Left ventricle myocardium inferior (tissue), 1 donor: ENCODE measurements at regions not wholly inside any gene's neighbourhood (a gene's known extent, or its start where the extent isn't known, plus 50 kb on each side); places are given as distances from the start of the nearest gene placed in this dataset.

Experiments
- DNase-seq: peaks from one replicate; pipeline ENCODE4 v3.0.0-alpha.2; 2020
- H3K27ac ChIP-seq: fragments of 200-600 bp; replicated peaks from 2 replicates; pipeline ENCODE4 v1.8.0; 2021
- H3K27me3 ChIP-seq: fragments of 200-600 bp; 2 replicates; pipeline ENCODE4 v1.8.0; 2021; ENCODE audit warnings: low read depth
- H3K36me3 ChIP-seq: fragments of 200-600 bp; 2 replicates; pipeline ENCODE4 v1.8.0; 2021
- H3K4me1 ChIP-seq: fragments of 200-600 bp; 2 replicates; pipeline ENCODE4 v1.8.0; 2021
- H3K4me3 ChIP-seq: fragments of 200-600 bp; 2 replicates; pipeline ENCODE4 v1.8.0; 2021; ENCODE audit warnings: mild to moderate bottlenecking, moderate library complexity
- H3K9me3 ChIP-seq: fragments of 200-600 bp; replicated peaks from 2 replicates; pipeline ENCODE4 v1.8.0; 2021
- intact Hi-C: fragments of 100-400 bp; cut with micrococcal nuclease; formaldehyde crosslinking; loops from one replicate; pipeline ENCODE4 v1.11.0; 2022
- TF ChIP-seq, protein P1 (sequence below): fragments of 200-600 bp; IDR thresholded peaks from 2 replicates; pipeline ENCODE4 v1.8.0; 2021; ENCODE audit warnings: antibody characterized with exemption, mild to moderate bottlenecking, borderline replicate concordance
- donor health status: DM: no; HTN: yes; CAD: no; lungs with severe emphysema.

DNA sequence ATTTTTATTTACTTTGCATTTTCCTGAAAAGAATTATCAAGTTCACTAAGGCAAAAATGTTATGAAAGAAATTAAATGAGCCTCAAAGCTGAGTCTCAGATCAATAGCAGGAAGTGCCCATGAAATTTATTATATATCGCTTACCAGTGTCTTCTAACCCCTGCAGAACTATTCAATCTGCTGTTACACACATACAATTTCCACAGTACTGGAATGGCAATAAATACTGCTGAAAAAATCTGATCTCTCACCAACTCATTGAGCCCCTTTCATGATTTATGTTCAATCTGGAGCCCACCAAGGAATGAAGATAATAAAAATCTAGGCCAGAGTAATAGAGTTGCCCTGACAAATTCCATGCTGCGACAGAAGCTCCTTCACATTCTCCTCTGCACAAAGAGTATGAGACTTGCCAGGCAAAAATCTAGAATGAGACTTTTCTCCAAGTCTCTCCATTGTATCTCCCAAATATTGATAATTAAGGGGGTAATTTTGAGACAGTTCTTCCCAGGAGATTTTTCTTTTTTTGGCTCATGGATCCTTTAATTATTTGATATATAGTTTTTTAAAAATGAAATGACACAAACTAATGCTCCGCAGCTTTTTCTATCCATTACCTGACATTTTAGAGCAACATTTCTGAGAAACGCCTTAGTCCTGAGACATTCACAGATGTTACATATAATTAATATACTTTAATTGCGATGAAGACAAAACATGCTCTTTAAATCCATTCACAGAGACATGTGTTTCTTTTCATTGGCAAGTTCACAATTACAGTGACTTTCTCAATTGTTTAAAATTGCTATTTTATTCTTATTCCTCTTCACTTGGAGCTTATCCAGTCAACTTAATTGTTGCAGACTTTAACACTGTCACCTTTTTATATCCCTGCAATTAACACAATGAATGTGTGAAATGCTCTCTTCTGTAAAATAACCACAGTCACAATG is 1020.4 kb downstream of the CBLN2 start:
- intact Hi-C loops, result no loop called here
- H3K4me1 ChIP-seq, result no peaks in the 10 kb centered on the region
- no peak for DNase-seq
- H3K27me3 ChIP-seq, result no peaks in the 10 kb centered on the region
- TF ChIP-seq, protein P1, sequence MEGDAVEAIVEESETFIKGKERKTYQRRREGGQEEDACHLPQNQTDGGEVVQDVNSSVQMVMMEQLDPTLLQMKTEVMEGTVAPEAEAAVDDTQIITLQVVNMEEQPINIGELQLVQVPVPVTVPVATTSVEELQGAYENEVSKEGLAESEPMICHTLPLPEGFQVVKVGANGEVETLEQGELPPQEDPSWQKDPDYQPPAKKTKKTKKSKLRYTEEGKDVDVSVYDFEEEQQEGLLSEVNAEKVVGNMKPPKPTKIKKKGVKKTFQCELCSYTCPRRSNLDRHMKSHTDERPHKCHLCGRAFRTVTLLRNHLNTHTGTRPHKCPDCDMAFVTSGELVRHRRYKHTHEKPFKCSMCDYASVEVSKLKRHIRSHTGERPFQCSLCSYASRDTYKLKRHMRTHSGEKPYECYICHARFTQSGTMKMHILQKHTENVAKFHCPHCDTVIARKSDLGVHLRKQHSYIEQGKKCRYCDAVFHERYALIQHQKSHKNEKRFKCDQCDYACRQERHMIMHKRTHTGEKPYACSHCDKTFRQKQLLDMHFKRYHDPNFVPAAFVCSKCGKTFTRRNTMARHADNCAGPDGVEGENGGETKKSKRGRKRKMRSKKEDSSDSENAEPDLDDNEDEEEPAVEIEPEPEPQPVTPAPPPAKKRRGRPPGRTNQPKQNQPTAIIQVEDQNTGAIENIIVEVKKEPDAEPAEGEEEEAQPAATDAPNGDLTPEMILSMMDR, result no peak
- H3K36me3 ChIP-seq, result no peaks in the 10 kb centered on the region
- H3K4me3 ChIP-seq, result no peak overlapping the region
- no peak overlapping the region for H3K27ac ChIP-seq
- peaks cover 6% of the 10 kb centered on the region for H3K9me3 ChIP-seq

DNA sequence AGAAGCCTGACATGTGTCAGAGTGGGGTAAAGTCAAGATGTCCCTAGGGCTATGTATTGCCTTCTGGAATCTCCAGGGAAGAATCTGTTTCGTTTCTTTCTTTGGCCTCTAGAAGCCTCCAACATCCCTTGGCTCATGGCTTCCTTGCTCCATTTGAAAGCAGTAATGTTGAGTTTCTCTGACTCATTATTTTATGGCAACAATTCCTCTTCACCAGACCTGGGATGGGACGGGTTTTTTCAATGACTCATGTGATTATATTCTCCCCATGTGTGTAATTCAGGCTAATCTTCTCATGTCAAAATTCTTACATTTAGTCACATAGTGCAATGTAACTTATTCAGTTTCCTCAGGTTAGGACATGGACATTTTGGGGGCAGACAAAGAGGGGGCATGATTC is 1038.6 kb downstream of the CBLN2 start:
- Histone ChIP-seq H3K27ac (no peak overlapping the region), H3K4me3 (no peak overlapping the region), H3K36me3 (no peaks in the 10 kb centered on the region), H3K4me1 (no peaks in the 10 kb centered on the region), H3K9me3 (peaks cover 7% of the 10 kb centered on the region), H3K27me3 (no peaks in the 10 kb centered on the region)
- DNase-seq, result no peak
- intact Hi-C loops, result no loop called here
- TF ChIP-seq, protein P1, result no peak

DNA sequence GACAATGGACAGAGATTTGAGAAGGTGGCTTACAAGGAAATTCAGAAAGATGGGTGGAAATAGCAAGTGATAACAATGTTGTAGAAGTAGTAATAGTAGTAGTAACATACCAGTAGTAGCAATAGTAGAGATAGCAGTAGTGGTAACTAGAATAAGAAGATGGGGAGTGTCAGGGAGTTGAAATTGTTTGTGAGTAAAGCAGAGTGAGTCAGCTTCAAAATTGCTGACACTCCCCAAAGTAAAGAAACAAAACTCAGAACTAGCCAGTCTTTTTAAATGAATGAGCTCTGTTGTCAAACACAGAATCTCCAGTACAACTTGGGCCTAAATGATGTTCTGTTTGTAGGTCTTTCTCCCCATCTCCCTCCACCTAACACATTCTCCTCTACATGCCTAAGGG is 1040.9 kb downstream of the CBLN2 start:
- H3K4me1 ChIP-seq, result no peaks in the 10 kb centered on the region
- TF ChIP-seq, protein P1, result no peak
- H3K27ac ChIP-seq, result no peak overlapping the region
- peaks cover 27% of the 10 kb centered on the region for H3K9me3 ChIP-seq
- no peaks in the 10 kb centered on the region for H3K27me3 ChIP-seq
- H3K36me3 ChIP-seq, result no peaks in the 10 kb centered on the region
- intact Hi-C loops, result no loop called here
- no peak overlapping the region for H3K4me3 ChIP-seq
- DNase-seq, result no peak

DNA sequence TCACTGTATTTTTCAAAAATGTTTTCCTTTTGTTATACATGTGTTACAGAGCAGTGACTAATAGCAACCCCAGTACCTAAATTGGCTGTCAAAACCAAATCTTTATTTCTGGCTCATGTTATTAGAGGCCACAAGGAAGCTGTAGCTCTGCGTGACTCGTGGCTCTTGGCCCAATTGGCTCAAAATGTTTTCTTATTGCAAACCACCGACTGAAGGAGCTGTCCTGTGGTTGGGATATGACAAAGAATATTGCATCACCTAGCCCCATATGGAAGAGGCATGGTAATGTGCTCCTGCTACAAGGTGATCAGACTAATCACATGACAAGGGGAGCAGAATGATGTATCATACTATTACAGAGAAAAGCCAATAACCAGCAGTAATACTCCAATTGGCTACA is 1058.5 kb downstream of the CBLN2 start:
- H3K36me3 ChIP-seq, result no peaks in the 10 kb centered on the region
- no peak overlapping the region for H3K27ac ChIP-seq
- TF ChIP-seq, protein P1, result no peak
- no peaks in the 10 kb centered on the region for H3K27me3 ChIP-seq
- no peak for DNase-seq
- intact Hi-C loops, result no loop called here
- peaks cover 32% of the 10 kb centered on the region for H3K9me3 ChIP-seq
- no peak overlapping the region for H3K4me3 ChIP-seq
- H3K4me1 ChIP-seq, result no peaks in the 10 kb centered on the region

DNA sequence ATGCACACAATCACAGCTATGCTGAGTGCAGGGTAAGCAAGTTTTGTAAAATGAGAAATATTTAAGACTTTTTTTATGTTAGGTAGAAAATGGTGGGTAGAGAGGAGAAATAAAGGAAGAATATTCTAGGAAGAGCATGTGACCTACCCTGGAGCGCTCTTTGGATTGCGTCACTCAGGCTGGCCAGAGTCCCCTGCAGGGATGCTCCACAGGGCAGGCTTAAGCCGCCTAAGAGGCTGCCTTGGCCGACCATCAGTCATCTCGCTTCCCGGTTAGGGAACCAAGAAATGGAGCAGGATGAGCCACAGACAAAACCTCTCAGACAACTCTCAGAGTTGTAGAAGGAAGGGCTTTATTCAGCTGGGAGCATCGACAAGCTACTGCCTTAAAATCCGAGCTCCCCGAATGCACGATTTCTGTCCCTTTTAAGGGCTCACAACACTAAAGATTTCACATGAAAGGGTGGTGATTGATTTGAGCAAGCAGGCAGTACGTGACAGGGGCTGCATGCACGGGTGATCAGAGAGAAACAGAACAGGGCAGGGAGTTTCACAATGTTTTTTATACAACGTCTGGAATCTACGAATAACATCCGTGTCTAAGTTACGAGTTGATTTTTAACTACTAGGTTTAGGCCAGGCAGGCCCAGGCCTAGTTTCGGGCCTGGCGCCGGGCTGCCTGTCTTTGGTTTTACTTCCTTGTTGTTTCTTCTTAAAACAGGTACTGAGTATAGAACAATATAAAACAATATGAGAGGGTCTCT is 1072.0 kb downstream of the CBLN2 start:
- DNase-seq, result no peak
- no peaks in the 10 kb centered on the region for H3K4me1 ChIP-seq
- H3K4me3 ChIP-seq, result no peak overlapping the region
- H3K9me3 ChIP-seq, result no peaks in the 10 kb centered on the region
- no peak overlapping the region for H3K27ac ChIP-seq
- no peaks in the 10 kb centered on the region for H3K27me3 ChIP-seq
- no peaks in the 10 kb centered on the region for H3K36me3 ChIP-seq
- TF ChIP-seq, protein P1, result no peak
- intact Hi-C loops, result no loop called here
